IMR-90 (cell line): ENCODE measurements at regions not wholly inside any gene's neighbourhood (a gene's known extent, or its start where the extent isn't known, plus 50 kb on each side); places are given as distances from the start of the nearest gene placed in this dataset.

ENCODE experiments used
- ATAC-seq: fragments of 200-7000 bp; cut with Tn5 transposase; 2 replicates; pipeline ENCODE4 v1.9.1; 2020; ENCODE audit warnings: low read depth, mild to moderate bottlenecking, moderate library complexity
- BruUV-seq: library from RNA; stranded (reverse); fragments of 400-500 nt; replicated peaks from 2 replicates; lab custom pipeline; 2021; lab: Mats Ljungman, UMichigan
- CTCF ChIA-PET: fragments of 300-600 bp; formaldehyde crosslinking; extraction: SDS; loops from one replicate; lab custom pipeline; 2021; ENCODE audit warnings: antibody characterized with exemption; lab: Yijun Ruan, JAX
- POLR2A ChIA-PET: fragments of 300-600 bp; sonication (Branson Sonifier 250); formaldehyde crosslinking; loops from one replicate; lab custom pipeline; 2022; ENCODE audit warnings: antibody characterized with exemption; ENCODE audit not compliant: unreplicated experiment; lab: Charles Lee
- DNase-seq: peaks from one replicate; pipeline ENCODE4 v3.0.0; 2013
- H2AFZ ChIP-seq: replicated peaks from 2 replicates; pipeline ENCODE3; 2013; ENCODE audit warnings: low read length, mild to moderate bottlenecking; ENCODE audit not compliant: poor library complexity
- H2AK5ac ChIP-seq: 2 replicates; pipeline ENCODE4 v1.6.1; 2013; ENCODE audit warnings: low read depth, low read length, inconsistent platforms
- H2AK9ac ChIP-seq: replicated peaks from 2 replicates; pipeline ENCODE3; 2013; ENCODE audit warnings: mild to moderate bottlenecking, low read depth, low read length, moderate library complexity; ENCODE audit not compliant: poor library complexity
- H2BK120ac ChIP-seq: 2 replicates; pipeline ENCODE4 v1.6.1; 2013; ENCODE audit warnings: low read depth, low read length, inconsistent platforms
- H2BK15ac ChIP-seq: 3 replicates; pipeline ENCODE4 v1.6.1; 2013; ENCODE audit warnings: low read depth, low read length, inconsistent platforms
- H2BK20ac ChIP-seq: 2 replicates; pipeline ENCODE4 v1.6.1; 2013; ENCODE audit warnings: low read depth, mild to moderate bottlenecking, inconsistent platforms, low read length, moderate library complexity
- H2BK5ac ChIP-seq: 2 replicates; pipeline ENCODE4 v1.6.1; 2013; ENCODE audit warnings: mild to moderate bottlenecking, low read depth, low read length, inconsistent platforms; ENCODE audit not compliant: poor library complexity, severe bottlenecking
- H3K14ac ChIP-seq: replicated peaks from 2 replicates; pipeline ENCODE4 v1.6.1; 2013; ENCODE audit warnings: low read depth, low read length, inconsistent platforms
- H3K18ac ChIP-seq: 2 replicates; pipeline ENCODE4 v1.6.1; 2013; ENCODE audit warnings: low read depth, low read length, control low read depth
- H3K23ac ChIP-seq: 2 replicates; pipeline ENCODE4 v1.6.1; 2013; ENCODE audit warnings: low read depth, low read length, inconsistent platforms
- H3K27ac ChIP-seq: 2 replicates; pipeline ENCODE4 v1.5.1; 2013; ENCODE audit warnings: mild to moderate bottlenecking, control low read depth, low read length; ENCODE audit not compliant: insufficient read depth
- H3K27me3 ChIP-seq: 2 replicates; pipeline ENCODE4 v1.6.1; 2013; ENCODE audit warnings: low read length; ENCODE audit not compliant: control insufficient read depth, insufficient read depth
- H3K36me3 ChIP-seq: 2 replicates; pipeline ENCODE4 v1.6.1; 2013; ENCODE audit warnings: low read length, mixed read lengths; ENCODE audit not compliant: control insufficient read depth, insufficient read depth
- H3K4ac ChIP-seq: 2 replicates; pipeline ENCODE4 v1.6.1; 2013; ENCODE audit warnings: low read depth, low read length, inconsistent platforms
- H3K4me1 ChIP-seq: 2 replicates; pipeline ENCODE4 v1.6.1; 2013; ENCODE audit warnings: low read length, mixed read lengths; ENCODE audit not compliant: control insufficient read depth, insufficient read depth
- H3K4me2 ChIP-seq: 2 replicates; pipeline ENCODE4 v1.6.1; 2013; ENCODE audit warnings: low read depth, mild to moderate bottlenecking, control low read depth, low read length, moderate library complexity
- H3K4me3 ChIP-seq: 2 replicates; pipeline ENCODE4 v1.5.1; 2013; ENCODE audit warnings: low read depth, mild to moderate bottlenecking, control low read depth, low read length, moderate library complexity; ENCODE audit not compliant: insufficient read depth
- H3K56ac ChIP-seq: 2 replicates; pipeline ENCODE4 v1.6.1; 2013; ENCODE audit warnings: low read length, inconsistent platforms; ENCODE audit not compliant: insufficient read depth; ENCODE audit errors: extremely low read depth
- H3K79me1 ChIP-seq, 2 experiments: 2 replicates each; pipeline ENCODE4 v1.6.1; 2013; ENCODE audit warnings: low read length in 2 of 2, inconsistent platforms in 1 of 2, low read depth in 1 of 2
- H3K9ac ChIP-seq: 2 replicates; pipeline ENCODE4 v1.6.1; 2013; ENCODE audit warnings: low read depth, low read length, control low read depth
- H3K9me1 ChIP-seq: 2 replicates; pipeline ENCODE4 v1.6.1; 2013; ENCODE audit warnings: low read length, inconsistent platforms; ENCODE audit not compliant: insufficient read depth
- H3K9me3 ChIP-seq: 2 replicates; pipeline ENCODE4 v1.6.1; 2013; ENCODE audit warnings: low read length; ENCODE audit not compliant: control insufficient read depth, insufficient read depth
- H4K20me1 ChIP-seq: 2 replicates; pipeline ENCODE4 v1.6.1; 2013; ENCODE audit warnings: low read length, inconsistent platforms; ENCODE audit not compliant: insufficient read depth
- H4K5ac ChIP-seq: 2 replicates; pipeline ENCODE4 v1.6.1; 2013; ENCODE audit warnings: mild to moderate bottlenecking, low read depth, low read length, control low read depth
- H4K8ac ChIP-seq, 2 experiments: 2 replicates each; pipeline ENCODE4 v1.6.1; 2013; ENCODE audit warnings: low read depth in 2 of 2, low read length in 2 of 2, control low read depth in 1 of 2, inconsistent platforms in 1 of 2
- H4K91ac ChIP-seq: 2 replicates; pipeline ENCODE4 v1.6.1; 2013; ENCODE audit warnings: low read depth, low read length, inconsistent platforms; ENCODE audit not compliant: insufficient read depth
- MAFK ChIP-seq: IDR thresholded peaks from 2 replicates; pipeline ENCODE4 v1.6.1; 2012; ENCODE audit warnings: low read depth, low read length, improper control_type of control experiment
- MAZ ChIP-seq: IDR thresholded peaks from 2 replicates; pipeline ENCODE4 v1.6.1; 2012; ENCODE audit warnings: low read depth, mild to moderate bottlenecking, low read length, improper control_type of control experiment, moderate library complexity, borderline replicate concordance
- WGBS, 2 experiments: methylation state at CpG; one replicate each; pipeline versions ENCODE4 v1.1.5 to v1.1.7; 2013; ENCODE audit warnings: missing lambda C conversion rate in 2 of 2; ENCODE audit not compliant: insufficient read length in 1 of 2; ENCODE audit errors: extremely low coverage in 2 of 2; 5-methylcytosine and 5-hydroxymethylcytosine counted together
- dilution Hi-C: fragments of 300-500 bp; cut with HindIII; formaldehyde crosslinking; loops from one replicate; pipeline ENCODE4 v1.14.3; 2018; ENCODE audit warnings: low sequenced_read_pairs; ENCODE audit not compliant: unreplicated experiment
- in situ Hi-C: fragments of 300-500 bp; cut with MboI; formaldehyde crosslinking; loops from 3 replicates; pipeline ENCODE4 v1.14.3; 2019; ENCODE audit warnings: low sequenced_read_pairs, inconsistent platforms, mixed read lengths
- intact Hi-C: fragments of 100-400 bp; cut with micrococcal nuclease; formaldehyde crosslinking; loops from 2 replicates; pipeline ENCODE4 v1.10.0; 2022

DNA sequence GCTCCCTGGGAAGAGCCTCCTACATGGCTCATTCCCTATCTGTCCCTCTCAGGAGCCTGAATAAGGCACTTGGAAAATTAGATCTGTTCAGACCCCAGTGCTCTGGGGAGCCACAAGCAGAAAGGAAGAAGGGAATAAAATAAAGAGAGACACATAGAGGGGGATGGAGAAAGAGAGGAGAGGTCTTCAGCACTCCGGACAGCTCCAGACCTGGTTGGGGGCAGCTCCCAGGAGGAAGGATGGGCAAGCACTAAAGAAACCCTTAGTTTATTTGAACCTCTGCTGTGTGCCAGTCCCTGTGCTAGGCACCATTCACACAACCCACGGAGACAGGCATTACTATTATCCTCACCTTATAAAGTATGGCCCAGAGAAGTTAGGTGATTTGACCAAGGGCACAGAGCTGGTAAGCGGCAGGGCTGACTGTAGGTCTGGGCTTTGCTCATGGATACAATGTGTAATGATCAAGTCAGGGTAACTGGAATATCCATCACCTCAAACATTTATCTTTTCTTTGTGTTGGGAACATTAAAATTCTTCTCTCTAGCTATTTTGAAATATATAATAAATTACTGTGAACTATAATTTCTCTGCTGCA, 53.7 kb upstream of the LRRC32 start:
- Histone ChIP-seq H3K14ac (no peak overlapping the region), H3K27me3 (peaks cover 57% of the 10 kb centered on the region), H4K20me1 (no peaks in the 10 kb centered on the region), H4K8ac (no peak overlapping the region), H2AK5ac (no peak overlapping the region), H3K4me3 (no peak overlapping the region), H2BK20ac (no peak overlapping the region), H3K9ac (no peak overlapping the region), H2BK120ac (no peak overlapping the region), H3K79me1 (no peaks in the 10 kb centered on the region), H4K5ac (no peak overlapping the region), H3K18ac (no peak overlapping the region), H3K4me1 (no peaks in the 10 kb centered on the region), H3K4ac (no peak overlapping the region), H3K27ac (no peak overlapping the region), H2BK5ac (no peak overlapping the region), H2AK9ac (no peak overlapping the region), H3K4me2 (no peak overlapping the region), H3K9me3 (no peaks in the 10 kb centered on the region), H3K56ac (no peak overlapping the region), H3K9me1 (no peaks in the 10 kb centered on the region), H4K91ac (no peak overlapping the region), H2AFZ (no peak overlapping the region), H2BK15ac (no peak overlapping the region), H3K36me3 (no peaks in the 10 kb centered on the region), H3K23ac (no peak overlapping the region)
- intact Hi-C loops: no loop called here
- ATAC-seq (no peak), DNase-seq (no peak)
- TF ChIP-seq MAFK: no peak
- peak; percentile 35; the same call in 1 of the 2 replicates for TF ChIP-seq MAZ
- no CpG with 5 or more reads among the region's 3 CpGs for WGBS, 2 experiments
- POLR2A ChIA-PET: no interaction called here
- CTCF ChIA-PET: interaction anchor here (0.6 to 1.3 kb wide), 2 partner anchors 196 to 326 kb away, joined by 3 to 5 read pairs; no protein-coding TSS in a partner anchor
- BruUV-seq: no TSS peak
- dilution Hi-C loops: no loop called here
- in situ Hi-C loops: no loop called here
